ENCODE measurements at regions not wholly inside any gene's neighbourhood (a gene's known extent, or its start where the extent isn't known, plus 50 kb on each side); places are given as distances from the start of the nearest gene placed in this dataset.
A peak's percentile ranks its signal among the peaks of the same experiment; 100 is the strongest.

DNA sequence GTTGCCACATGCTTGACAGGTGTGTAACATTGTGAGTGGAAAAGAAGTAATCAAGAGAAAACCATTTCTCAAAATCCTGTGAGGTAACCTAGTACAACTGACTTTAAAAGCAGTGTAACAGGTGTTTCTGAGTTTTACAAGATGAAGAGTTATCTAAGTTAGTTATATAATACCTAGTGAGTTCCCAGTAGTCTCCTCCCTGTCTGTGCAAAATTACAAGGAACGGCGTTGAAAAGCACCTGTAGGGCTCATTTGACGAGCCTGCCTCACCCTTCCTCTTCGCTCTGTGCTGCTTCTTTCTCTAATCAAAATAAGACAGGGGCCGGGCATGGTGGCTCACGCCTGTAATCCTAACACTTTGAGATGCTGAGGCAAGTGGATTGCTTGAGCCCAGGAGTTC lies 132.9 kb upstream of the SLC30A5 start:
- TF ChIP-seq, protein P1, sequence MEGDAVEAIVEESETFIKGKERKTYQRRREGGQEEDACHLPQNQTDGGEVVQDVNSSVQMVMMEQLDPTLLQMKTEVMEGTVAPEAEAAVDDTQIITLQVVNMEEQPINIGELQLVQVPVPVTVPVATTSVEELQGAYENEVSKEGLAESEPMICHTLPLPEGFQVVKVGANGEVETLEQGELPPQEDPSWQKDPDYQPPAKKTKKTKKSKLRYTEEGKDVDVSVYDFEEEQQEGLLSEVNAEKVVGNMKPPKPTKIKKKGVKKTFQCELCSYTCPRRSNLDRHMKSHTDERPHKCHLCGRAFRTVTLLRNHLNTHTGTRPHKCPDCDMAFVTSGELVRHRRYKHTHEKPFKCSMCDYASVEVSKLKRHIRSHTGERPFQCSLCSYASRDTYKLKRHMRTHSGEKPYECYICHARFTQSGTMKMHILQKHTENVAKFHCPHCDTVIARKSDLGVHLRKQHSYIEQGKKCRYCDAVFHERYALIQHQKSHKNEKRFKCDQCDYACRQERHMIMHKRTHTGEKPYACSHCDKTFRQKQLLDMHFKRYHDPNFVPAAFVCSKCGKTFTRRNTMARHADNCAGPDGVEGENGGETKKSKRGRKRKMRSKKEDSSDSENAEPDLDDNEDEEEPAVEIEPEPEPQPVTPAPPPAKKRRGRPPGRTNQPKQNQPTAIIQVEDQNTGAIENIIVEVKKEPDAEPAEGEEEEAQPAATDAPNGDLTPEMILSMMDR (IDR thresholded peaks at IDR 0.05; ENCODE audit: insufficient read depth, low read length): no peak
- no peak overlapping the region for H3K4me3 ChIP-seq (ENCODE audit: low read depth, low read length)
- no peak for DNase-seq (ENCODE audit: low read depth)

DNA sequence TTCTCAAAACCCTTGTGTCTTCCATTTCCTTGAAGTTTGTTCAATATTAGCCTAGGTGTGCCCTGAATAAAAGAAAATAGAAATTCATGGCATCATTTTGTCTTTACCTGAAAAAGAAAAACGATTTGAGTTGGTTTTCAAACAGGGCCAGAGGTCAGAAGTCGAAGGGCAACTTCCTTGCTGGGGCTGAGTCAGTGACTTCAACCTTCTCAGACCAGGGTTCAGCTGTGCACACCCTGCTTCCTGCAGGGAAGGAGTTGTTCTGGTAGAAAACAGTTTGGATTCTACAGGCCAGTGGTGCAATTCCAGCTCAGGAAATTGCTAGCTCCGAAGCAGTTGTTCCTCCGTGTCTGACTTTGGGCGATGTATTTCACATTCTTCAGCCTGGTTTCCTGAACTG lies 132.1 kb upstream of the SLC30A5 start:
- no peak for DNase-seq (ENCODE audit: low read depth)
- no peak overlapping the region for H3K4me3 ChIP-seq (ENCODE audit: low read depth, low read length)
- TF ChIP-seq, protein P1 (IDR thresholded peaks at IDR 0.05; ENCODE audit: insufficient read depth, low read length): no peak

- H3K4me3 ChIP-seq (ENCODE audit: low read depth, low read length): no peak overlapping the region
- DNase-seq (ENCODE audit: low read depth): peak; percentile 72
- TF ChIP-seq, protein P1 (IDR thresholded peaks at IDR 0.05; ENCODE audit: insufficient read depth, low read length): peak; percentile 91
These were observed 130.9 kb upstream of the SLC30A5 start for GRCh38 chr5:68962757-68963484.

DNA sequence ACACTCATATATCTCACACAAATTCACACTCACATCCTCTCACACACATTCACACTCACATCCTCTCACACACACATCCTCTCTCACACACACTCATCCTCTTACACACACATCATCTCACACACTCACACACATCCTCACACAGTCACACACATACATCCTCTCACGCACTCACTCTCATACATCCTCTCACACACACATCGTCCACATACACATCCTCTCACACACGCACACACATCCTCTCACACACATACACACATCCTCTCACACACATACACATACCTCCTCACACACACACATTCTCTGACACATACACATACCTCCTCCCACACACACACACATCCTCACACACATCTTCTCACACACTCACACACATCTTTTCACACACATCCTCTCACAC lies 129.1 kb upstream of the SLC30A5 start:
- H3K4me3 ChIP-seq (ENCODE audit: low read depth, low read length): no peak overlapping the region
- TF ChIP-seq, protein P1 (IDR thresholded peaks at IDR 0.05; ENCODE audit: insufficient read depth, low read length): no peak
- no peak for DNase-seq (ENCODE audit: low read depth)

DNA sequence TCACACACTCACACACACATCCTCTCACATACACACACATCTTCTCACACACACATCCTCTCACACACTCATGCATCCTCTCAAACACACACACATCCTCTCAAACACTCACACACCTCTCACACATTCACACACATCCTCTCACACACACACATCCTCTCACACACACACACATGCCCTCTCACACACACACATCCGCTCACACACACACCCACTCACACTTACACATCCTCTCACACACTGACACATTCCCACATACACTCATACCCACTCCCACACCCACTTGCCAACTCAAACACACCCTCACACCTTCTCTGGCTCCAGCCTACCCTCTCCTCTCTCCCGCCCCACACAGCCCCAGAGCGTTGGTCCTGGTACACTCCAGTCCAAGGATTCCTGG lies 127.9 kb upstream of the SLC30A5 start:
- DNase-seq (ENCODE audit: low read depth): no peak
- TF ChIP-seq, protein P1 (IDR thresholded peaks at IDR 0.05; ENCODE audit: insufficient read depth, low read length): no peak
- no peak overlapping the region for H3K4me3 ChIP-seq (ENCODE audit: low read depth, low read length)

DNA sequence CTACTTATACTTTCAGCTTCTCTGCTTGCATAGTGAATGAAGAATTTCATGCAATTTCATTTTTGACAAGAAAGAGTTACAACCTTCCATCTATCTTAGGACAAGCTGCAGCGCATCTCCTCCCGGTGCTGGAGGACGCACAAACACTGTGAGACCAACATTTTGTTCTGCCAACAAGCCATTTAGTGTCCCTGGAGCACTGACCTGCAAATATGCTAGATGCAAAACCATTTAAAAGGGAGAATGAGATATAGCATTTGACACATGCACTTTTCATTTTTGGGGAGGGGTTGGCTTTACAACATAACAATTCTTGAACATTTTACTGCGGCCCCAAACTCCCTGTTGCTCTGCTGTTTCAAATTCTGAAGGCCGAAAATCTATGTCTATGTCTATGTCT lies 127.2 kb upstream of the SLC30A5 start:
- TF ChIP-seq, protein P1 (IDR thresholded peaks at IDR 0.05; ENCODE audit: insufficient read depth, low read length): no peak
- no peak overlapping the region for H3K4me3 ChIP-seq (ENCODE audit: low read depth, low read length)
- DNase-seq (ENCODE audit: low read depth): no peak

DNA sequence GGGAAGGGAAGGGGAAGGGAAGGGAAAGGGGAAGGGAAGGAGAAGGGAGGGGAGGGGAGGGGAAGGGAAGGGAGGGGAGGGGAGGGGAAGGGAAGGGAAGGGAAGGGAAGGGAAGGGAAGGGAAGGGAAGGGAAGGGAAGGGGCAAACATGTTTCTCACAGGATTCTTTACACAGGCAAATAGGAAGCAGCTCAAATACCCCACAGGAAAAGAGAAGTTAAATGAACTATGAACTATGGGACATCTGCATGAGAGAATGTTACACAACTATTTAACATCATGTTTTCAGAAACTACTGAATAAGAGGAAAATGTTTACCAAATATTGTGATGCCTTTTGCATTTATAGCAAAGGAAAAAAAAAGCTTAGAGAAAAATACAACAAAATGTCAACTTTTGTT lies 125.4 kb upstream of the SLC30A5 start:
- H3K4me3 ChIP-seq (ENCODE audit: low read depth, low read length): no peak overlapping the region
- TF ChIP-seq, protein P1 (IDR thresholded peaks at IDR 0.05; ENCODE audit: insufficient read depth, low read length): no peak
- no peak for DNase-seq (ENCODE audit: low read depth)

Measured in fibroblast of the aortic adventitia (primary cell).